GM19395 (cell line): ENCODE measurements at regions not wholly inside any gene's neighbourhood (a gene's known extent, or its start where the extent isn't known, plus 50 kb on each side); places are given as distances from the start of the nearest gene placed in this dataset.
"Not testable (repeated sequence)": the region's sequence is repeated elsewhere in the genome, so short reads cannot be mapped to it uniquely, and the experiment has no call there.

ENCODE experiments used
- ATAC-seq: cut with Tn5 transposase; IDR thresholded peaks from one replicate; pipeline ENCODE4 v1.9.1; 2021; ENCODE audit warnings: mild to moderate bottlenecking, moderate library complexity; ENCODE audit not compliant: unreplicated experiment

GRCh38 chr6:137313928-137314855 is 95.0 kb upstream of the IFNGR1 start:
- ATAC-seq = peak; percentile 71

- no peak for ATAC-seq
Observed at GRCh38 chr6:137313211-137313610, 94.0 kb upstream of the IFNGR1 start.

- ATAC-seq = no peak
Observed at GRCh38 chr6:137311940-137312339, 92.8 kb upstream of the IFNGR1 start.

- ATAC-seq = no peak
Observed at GRCh38 chr6:137309078-137309762, 90.0 kb upstream of the IFNGR1 start.

- no peak for ATAC-seq
Observed at GRCh38 chr6:137307163-137307854, 88.1 kb upstream of the IFNGR1 start.

GRCh38 chr6:137305691-137306090 is 86.5 kb upstream of the IFNGR1 start:
- no peak for ATAC-seq

GRCh38 chr6:137304020-137304780 is 85.0 kb upstream of the IFNGR1 start:
- ATAC-seq = no peak

GRCh38 chr6:137303441-137303840 is 84.3 kb upstream of the IFNGR1 start:
- no peak for ATAC-seq

- ATAC-seq = no peak
Observed at GRCh38 chr6:137299681-137300080, 80.5 kb upstream of the IFNGR1 start.

GRCh38 chr6:137297887-137298286 is 78.7 kb upstream of the IFNGR1 start:
- ATAC-seq = no peak

- ATAC-seq = not testable (repeated sequence)
Observed at GRCh38 chr6:137292326-137292725, 73.1 kb upstream of the IFNGR1 start.

- ATAC-seq = no peak
Observed at GRCh38 chr6:137291441-137291840, 72.3 kb upstream of the IFNGR1 start.

- no peak for ATAC-seq
Observed at GRCh38 chr6:137290601-137291261, 71.5 kb upstream of the IFNGR1 start.

- no peak for ATAC-seq
Observed at GRCh38 chr6:137286916-137287315, 67.7 kb upstream of the IFNGR1 start.

- no peak for ATAC-seq
Observed at GRCh38 chr6:137286368-137286767, 67.2 kb upstream of the IFNGR1 start.

- no peak for ATAC-seq
Observed at GRCh38 chr6:137284811-137285110, 65.6 kb upstream of the IFNGR1 start.

- ATAC-seq = peak; percentile 82
Observed at GRCh38 chr6:137283940-137284810, 65.0 kb upstream of the IFNGR1 start.

- ATAC-seq = no peak
Observed at GRCh38 chr6:137283080-137283479, 63.9 kb upstream of the IFNGR1 start.

- peak; percentile 47 for ATAC-seq
Observed at GRCh38 chr6:137282254-137282653, 63.1 kb upstream of the IFNGR1 start.
